IMR-90 (cell line): ENCODE measurements at regions not wholly inside any gene's neighbourhood (a gene's known extent, or its start where the extent isn't known, plus 50 kb on each side); places are given as distances from the start of the nearest gene placed in this dataset.

Experiments
- ATAC-seq: fragments of 200-7000 bp; cut with Tn5 transposase; 2 replicates; pipeline ENCODE4 v1.9.1; 2020; ENCODE audit warnings: low read depth, mild to moderate bottlenecking, moderate library complexity
- BruUV-seq: library from RNA; stranded (reverse); fragments of 400-500 nt; replicated peaks from 2 replicates; lab custom pipeline; 2021; lab: Mats Ljungman, UMichigan
- CTCF ChIA-PET: fragments of 300-600 bp; formaldehyde crosslinking; extraction: SDS; loops from one replicate; lab custom pipeline; 2021; ENCODE audit warnings: antibody characterized with exemption; lab: Yijun Ruan, JAX
- POLR2A ChIA-PET: fragments of 300-600 bp; sonication (Branson Sonifier 250); formaldehyde crosslinking; loops from one replicate; lab custom pipeline; 2022; ENCODE audit warnings: antibody characterized with exemption; ENCODE audit not compliant: unreplicated experiment; lab: Charles Lee
- DNase-seq: peaks from one replicate; pipeline ENCODE4 v3.0.0; 2013
- H2AFZ ChIP-seq: replicated peaks from 2 replicates; pipeline ENCODE3; 2013; ENCODE audit warnings: low read length, mild to moderate bottlenecking; ENCODE audit not compliant: poor library complexity
- H2AK5ac ChIP-seq: 2 replicates; pipeline ENCODE4 v1.6.1; 2013; ENCODE audit warnings: low read depth, low read length, inconsistent platforms
- H2AK9ac ChIP-seq: replicated peaks from 2 replicates; pipeline ENCODE3; 2013; ENCODE audit warnings: mild to moderate bottlenecking, low read depth, low read length, moderate library complexity; ENCODE audit not compliant: poor library complexity
- H2BK120ac ChIP-seq: 2 replicates; pipeline ENCODE4 v1.6.1; 2013; ENCODE audit warnings: low read depth, low read length, inconsistent platforms
- H2BK15ac ChIP-seq: 3 replicates; pipeline ENCODE4 v1.6.1; 2013; ENCODE audit warnings: low read depth, low read length, inconsistent platforms
- H2BK20ac ChIP-seq: 2 replicates; pipeline ENCODE4 v1.6.1; 2013; ENCODE audit warnings: low read depth, mild to moderate bottlenecking, inconsistent platforms, low read length, moderate library complexity
- H2BK5ac ChIP-seq: 2 replicates; pipeline ENCODE4 v1.6.1; 2013; ENCODE audit warnings: mild to moderate bottlenecking, low read depth, low read length, inconsistent platforms; ENCODE audit not compliant: poor library complexity, severe bottlenecking
- H3K14ac ChIP-seq: replicated peaks from 2 replicates; pipeline ENCODE4 v1.6.1; 2013; ENCODE audit warnings: low read depth, low read length, inconsistent platforms
- H3K18ac ChIP-seq: 2 replicates; pipeline ENCODE4 v1.6.1; 2013; ENCODE audit warnings: low read depth, low read length, control low read depth
- H3K23ac ChIP-seq: 2 replicates; pipeline ENCODE4 v1.6.1; 2013; ENCODE audit warnings: low read depth, low read length, inconsistent platforms
- H3K27ac ChIP-seq: 2 replicates; pipeline ENCODE4 v1.5.1; 2013; ENCODE audit warnings: mild to moderate bottlenecking, control low read depth, low read length; ENCODE audit not compliant: insufficient read depth
- H3K27me3 ChIP-seq: 2 replicates; pipeline ENCODE4 v1.6.1; 2013; ENCODE audit warnings: low read length; ENCODE audit not compliant: control insufficient read depth, insufficient read depth
- H3K36me3 ChIP-seq: 2 replicates; pipeline ENCODE4 v1.6.1; 2013; ENCODE audit warnings: low read length, mixed read lengths; ENCODE audit not compliant: control insufficient read depth, insufficient read depth
- H3K4ac ChIP-seq: 2 replicates; pipeline ENCODE4 v1.6.1; 2013; ENCODE audit warnings: low read depth, low read length, inconsistent platforms
- H3K4me1 ChIP-seq: 2 replicates; pipeline ENCODE4 v1.6.1; 2013; ENCODE audit warnings: low read length, mixed read lengths; ENCODE audit not compliant: control insufficient read depth, insufficient read depth
- H3K4me2 ChIP-seq: 2 replicates; pipeline ENCODE4 v1.6.1; 2013; ENCODE audit warnings: low read depth, mild to moderate bottlenecking, control low read depth, low read length, moderate library complexity
- H3K4me3 ChIP-seq: 2 replicates; pipeline ENCODE4 v1.5.1; 2013; ENCODE audit warnings: low read depth, mild to moderate bottlenecking, control low read depth, low read length, moderate library complexity; ENCODE audit not compliant: insufficient read depth
- H3K56ac ChIP-seq: 2 replicates; pipeline ENCODE4 v1.6.1; 2013; ENCODE audit warnings: low read length, inconsistent platforms; ENCODE audit not compliant: insufficient read depth; ENCODE audit errors: extremely low read depth
- H3K79me1 ChIP-seq, 2 experiments: 2 replicates each; pipeline ENCODE4 v1.6.1; 2013; ENCODE audit warnings: low read length in 2 of 2, inconsistent platforms in 1 of 2, low read depth in 1 of 2
- H3K9ac ChIP-seq: 2 replicates; pipeline ENCODE4 v1.6.1; 2013; ENCODE audit warnings: low read depth, low read length, control low read depth
- H3K9me1 ChIP-seq: 2 replicates; pipeline ENCODE4 v1.6.1; 2013; ENCODE audit warnings: low read length, inconsistent platforms; ENCODE audit not compliant: insufficient read depth
- H3K9me3 ChIP-seq: 2 replicates; pipeline ENCODE4 v1.6.1; 2013; ENCODE audit warnings: low read length; ENCODE audit not compliant: control insufficient read depth, insufficient read depth
- H4K20me1 ChIP-seq: 2 replicates; pipeline ENCODE4 v1.6.1; 2013; ENCODE audit warnings: low read length, inconsistent platforms; ENCODE audit not compliant: insufficient read depth
- H4K5ac ChIP-seq: 2 replicates; pipeline ENCODE4 v1.6.1; 2013; ENCODE audit warnings: mild to moderate bottlenecking, low read depth, low read length, control low read depth
- H4K8ac ChIP-seq, 2 experiments: 2 replicates each; pipeline ENCODE4 v1.6.1; 2013; ENCODE audit warnings: low read depth in 2 of 2, low read length in 2 of 2, control low read depth in 1 of 2, inconsistent platforms in 1 of 2
- H4K91ac ChIP-seq: 2 replicates; pipeline ENCODE4 v1.6.1; 2013; ENCODE audit warnings: low read depth, low read length, inconsistent platforms; ENCODE audit not compliant: insufficient read depth
- BHLHE40 ChIP-seq: fragments of 150-350 bp; IDR thresholded peaks from 2 replicates; pipeline ENCODE4 v1.6.1; 2016; ENCODE audit warnings: mild to moderate bottlenecking, low read depth, low read length
- CEBPB ChIP-seq: IDR thresholded peaks from 2 replicates; pipeline ENCODE4 v1.6.1; 2012; ENCODE audit warnings: low read depth, low read length, improper control_type of control experiment
- CHD1 ChIP-seq: IDR thresholded peaks from 2 replicates; pipeline ENCODE4 v1.6.1; 2012; ENCODE audit warnings: low read depth, low read length, improper control_type of control experiment
- FOS ChIP-seq: fragments of 150-350 bp; IDR thresholded peaks from 2 replicates; pipeline ENCODE4 v1.6.1; 2016; ENCODE audit warnings: low read depth, low read length
- MAFK ChIP-seq: IDR thresholded peaks from 2 replicates; pipeline ENCODE4 v1.6.1; 2012; ENCODE audit warnings: low read depth, low read length, improper control_type of control experiment
- MAZ ChIP-seq: IDR thresholded peaks from 2 replicates; pipeline ENCODE4 v1.6.1; 2012; ENCODE audit warnings: low read depth, mild to moderate bottlenecking, low read length, improper control_type of control experiment, moderate library complexity, borderline replicate concordance
- MXI1 ChIP-seq: IDR thresholded peaks from 2 replicates; pipeline ENCODE4 v1.6.1; 2012; ENCODE audit warnings: low read depth, mild to moderate bottlenecking, low read length, moderate library complexity, borderline replicate concordance
- NFE2L2 ChIP-seq: fragments of 150-350 bp; IDR thresholded peaks from 2 replicates; pipeline ENCODE4 v1.6.1; 2016; ENCODE audit warnings: low read depth, mild to moderate bottlenecking, low read length
- POLR2A ChIP-seq: IDR thresholded peaks from 2 replicates; pipeline ENCODE4 v1.6.1; 2012; ENCODE audit warnings: mild to moderate bottlenecking, low read depth, low read length
- RAD21 ChIP-seq: IDR thresholded peaks from 2 replicates; pipeline ENCODE4 v1.6.1; 2012; ENCODE audit warnings: low read length, improper control_type of control experiment
- RCOR1 ChIP-seq: IDR thresholded peaks from 2 replicates; pipeline ENCODE4 v1.6.1; 2012; ENCODE audit warnings: mild to moderate bottlenecking, low read length, improper control_type of control experiment; ENCODE audit not compliant: insufficient replicate concordance
- RFX5 ChIP-seq: IDR thresholded peaks from 2 replicates; pipeline ENCODE4 v1.8.0; 2012; ENCODE audit warnings: low read depth, mild to moderate bottlenecking, low read length, moderate library complexity
- SMC3 ChIP-seq: fragments of 150-350 bp; IDR thresholded peaks from 2 replicates; pipeline ENCODE4 v1.6.1; 2016; ENCODE audit warnings: low read depth, mild to moderate bottlenecking, antibody characterized with exemption, low read length, moderate library complexity
- USF2 ChIP-seq: fragments of 150-350 bp; IDR thresholded peaks from 2 replicates; pipeline ENCODE4 v1.6.1; 2017; ENCODE audit warnings: mild to moderate bottlenecking, antibody characterized with exemption, low read length, low read depth
- WGBS, 2 experiments: methylation state at CpG; one replicate each; pipeline versions ENCODE4 v1.1.5 to v1.1.7; 2013; ENCODE audit warnings: missing lambda C conversion rate in 2 of 2; ENCODE audit not compliant: insufficient read length in 1 of 2; ENCODE audit errors: extremely low coverage in 2 of 2; 5-methylcytosine and 5-hydroxymethylcytosine counted together
- dilution Hi-C: fragments of 300-500 bp; cut with HindIII; formaldehyde crosslinking; loops from one replicate; pipeline ENCODE4 v1.14.3; 2018; ENCODE audit warnings: low sequenced_read_pairs; ENCODE audit not compliant: unreplicated experiment
- in situ Hi-C: fragments of 300-500 bp; cut with MboI; formaldehyde crosslinking; loops from 3 replicates; pipeline ENCODE4 v1.14.3; 2019; ENCODE audit warnings: low sequenced_read_pairs, inconsistent platforms, mixed read lengths
- intact Hi-C: fragments of 100-400 bp; cut with micrococcal nuclease; formaldehyde crosslinking; loops from 2 replicates; pipeline ENCODE4 v1.10.0; 2022
- TF ChIP-seq, protein P1 (sequence below): fragments of 150-350 bp; IDR thresholded peaks from 2 replicates; pipeline ENCODE4 v1.6.1; 2016; ENCODE audit warnings: low read depth, mild to moderate bottlenecking, low read length, moderate library complexity, borderline replicate concordance
- TF ChIP-seq, protein P2 (sequence below): conservative IDR thresholded peaks from 2 replicates; pipeline ENCODE4 v1.5.1; 2012; ENCODE audit warnings: mild to moderate bottlenecking, low read depth, low read length, improper control_type of control experiment

GRCh38 chrX:40247848-40248622 is 150.3 kb upstream of the BCOR start:
- H3K27ac ChIP-seq: no peak overlapping the region
- H3K9me1 ChIP-seq: no peaks in the 10 kb centered on the region
- ATAC-seq (no peak), DNase-seq (no peak)
- H3K14ac ChIP-seq: no peak overlapping the region
- no peak overlapping the region for H3K4ac ChIP-seq
- no peaks in the 10 kb centered on the region for H3K79me1 ChIP-seq
- H3K23ac ChIP-seq: no peak overlapping the region
- ChIA-PET CTCF (no interaction called here), POLR2A (no interaction called here)
- no peak overlapping the region for H2BK15ac ChIP-seq
- dilution Hi-C loops (no loop called here), intact Hi-C loops (loop anchor here (5.0 kb wide), 1 partner anchor 141 kb away; no protein-coding TSS in a partner anchor), in situ Hi-C loops (no loop called here)
- no TSS peak for BruUV-seq
- no peak overlapping the region for H4K91ac ChIP-seq
- H3K4me3 ChIP-seq: no peak overlapping the region
- no peaks in the 10 kb centered on the region for H3K36me3 ChIP-seq
- H2AFZ ChIP-seq: no peak overlapping the region
- H4K20me1 ChIP-seq: no peaks in the 10 kb centered on the region
- H3K56ac ChIP-seq: no peak overlapping the region
- H4K8ac ChIP-seq: no peak overlapping the region
- 54% methylated on average over 9 of the region's 13 CpGs; no CpG with 5 or more reads in 1 of the 2 experiments for WGBS, 2 experiments
- peaks cover 6% of the 10 kb centered on the region for H3K4me1 ChIP-seq
- H2BK5ac ChIP-seq: no peak overlapping the region
- no peak overlapping the region for H3K4me2 ChIP-seq
- H3K9ac ChIP-seq: no peak overlapping the region
- no peaks in the 10 kb centered on the region for H3K9me3 ChIP-seq
- H4K5ac ChIP-seq: no peak overlapping the region
- no peak overlapping the region for H2AK9ac ChIP-seq
- no peak overlapping the region for H3K18ac ChIP-seq
- TF ChIP-seq SMC3 (no peak), RAD21 (no peak), NFE2L2 (no peak), USF2 (no peak), MAZ (no peak), MAFK (no peak), BHLHE40 (no peak), RCOR1 (no peak), CHD1 (no peak), RFX5 (no peak), FOS (no peak), MXI1 (no peak), CEBPB (no peak), POLR2A (no peak)
- TF ChIP-seq, protein P1, sequence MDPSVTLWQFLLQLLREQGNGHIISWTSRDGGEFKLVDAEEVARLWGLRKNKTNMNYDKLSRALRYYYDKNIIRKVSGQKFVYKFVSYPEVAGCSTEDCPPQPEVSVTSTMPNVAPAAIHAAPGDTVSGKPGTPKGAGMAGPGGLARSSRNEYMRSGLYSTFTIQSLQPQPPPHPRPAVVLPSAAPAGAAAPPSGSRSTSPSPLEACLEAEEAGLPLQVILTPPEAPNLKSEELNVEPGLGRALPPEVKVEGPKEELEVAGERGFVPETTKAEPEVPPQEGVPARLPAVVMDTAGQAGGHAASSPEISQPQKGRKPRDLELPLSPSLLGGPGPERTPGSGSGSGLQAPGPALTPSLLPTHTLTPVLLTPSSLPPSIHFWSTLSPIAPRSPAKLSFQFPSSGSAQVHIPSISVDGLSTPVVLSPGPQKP: no peak
- TF ChIP-seq, protein P2, sequence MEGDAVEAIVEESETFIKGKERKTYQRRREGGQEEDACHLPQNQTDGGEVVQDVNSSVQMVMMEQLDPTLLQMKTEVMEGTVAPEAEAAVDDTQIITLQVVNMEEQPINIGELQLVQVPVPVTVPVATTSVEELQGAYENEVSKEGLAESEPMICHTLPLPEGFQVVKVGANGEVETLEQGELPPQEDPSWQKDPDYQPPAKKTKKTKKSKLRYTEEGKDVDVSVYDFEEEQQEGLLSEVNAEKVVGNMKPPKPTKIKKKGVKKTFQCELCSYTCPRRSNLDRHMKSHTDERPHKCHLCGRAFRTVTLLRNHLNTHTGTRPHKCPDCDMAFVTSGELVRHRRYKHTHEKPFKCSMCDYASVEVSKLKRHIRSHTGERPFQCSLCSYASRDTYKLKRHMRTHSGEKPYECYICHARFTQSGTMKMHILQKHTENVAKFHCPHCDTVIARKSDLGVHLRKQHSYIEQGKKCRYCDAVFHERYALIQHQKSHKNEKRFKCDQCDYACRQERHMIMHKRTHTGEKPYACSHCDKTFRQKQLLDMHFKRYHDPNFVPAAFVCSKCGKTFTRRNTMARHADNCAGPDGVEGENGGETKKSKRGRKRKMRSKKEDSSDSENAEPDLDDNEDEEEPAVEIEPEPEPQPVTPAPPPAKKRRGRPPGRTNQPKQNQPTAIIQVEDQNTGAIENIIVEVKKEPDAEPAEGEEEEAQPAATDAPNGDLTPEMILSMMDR: no peak
- H2BK120ac ChIP-seq: no peak overlapping the region
- no peak overlapping the region for H2AK5ac ChIP-seq
- H3K27me3 ChIP-seq: peaks cover 7% of the 10 kb centered on the region
- H2BK20ac ChIP-seq: no peak overlapping the region
